HepG2 (cell line): ENCODE measurements at regions not wholly inside any gene's neighbourhood (a gene's known extent, or its start where the extent isn't known, plus 50 kb on each side); places are given as distances from the start of the nearest gene placed in this dataset.

Experiments
- CCAR2 ChIP-seq: fragments of 200-400 bp; formaldehyde crosslinking; optimal IDR thresholded peaks from 2 replicates; pipeline ENCODE3; 2018; ENCODE audit warnings: low read depth, mild to moderate bottlenecking, low read length, moderate library complexity
- ERF ChIP-seq: IDR thresholded peaks from 2 replicates; pipeline ENCODE4 v1.6.1; 2018; ENCODE audit warnings: missing biosample characterization, missing genetic modification reagents
- HNRNPL ChIP-seq: fragments of 200-400 bp; formaldehyde crosslinking; IDR thresholded peaks from 2 replicates; pipeline ENCODE4 v1.6.1; 2017; ENCODE audit warnings: mild to moderate bottlenecking, low read depth, low read length
- IKZF1 ChIP-seq: fragments of 450-650 bp; IDR thresholded peaks from 2 replicates; pipeline ENCODE4 v1.7.1; 2016
- MAX ChIP-seq: IDR thresholded peaks from 2 replicates; pipeline ENCODE4 v1.6.1; 2012; ENCODE audit warnings: inconsistent platforms
- RAD21 ChIP-seq: fragments of 450-650 bp; formaldehyde crosslinking; IDR thresholded peaks from 2 replicates; pipeline ENCODE4 v1.5.0; 2020; ENCODE audit warnings: mild to moderate bottlenecking
- SRF ChIP-seq: IDR thresholded peaks from 2 replicates; pipeline ENCODE4 v1.6.1; 2011; ENCODE audit warnings: mild to moderate bottlenecking, low read depth, low read length, moderate library complexity
- ZBTB21 ChIP-seq: sonication (generic); formaldehyde crosslinking; IDR thresholded peaks from 2 replicates; pipeline ENCODE4 v1.4.0; 2020; ENCODE audit warnings: missing genetic modification reagents
- ZFP36 ChIP-seq: fragments of 150-350 bp; IDR thresholded peaks from 2 replicates; pipeline ENCODE4 v1.6.1; 2018; ENCODE audit warnings: borderline replicate concordance, low read length, low read depth; ENCODE audit not compliant: partially characterized antibody
- TF ChIP-seq, protein P1 (sequence below): sonication (generic); formaldehyde crosslinking; IDR thresholded peaks from 2 replicates; pipeline ENCODE4 v1.5.0; 2020; ENCODE audit warnings: mild to moderate bottlenecking, missing genetic modification reagents, moderate library complexity

- no peak for TF ChIP-seq IKZF1
- no peak for TF ChIP-seq CCAR2
- no peak for TF ChIP-seq ZFP36
- TF ChIP-seq HNRNPL, result no peak
- TF ChIP-seq ZBTB21 (CRISPR knock-in tag), result no peak
- no peak for TF ChIP-seq SRF
- TF ChIP-seq, protein P1, sequence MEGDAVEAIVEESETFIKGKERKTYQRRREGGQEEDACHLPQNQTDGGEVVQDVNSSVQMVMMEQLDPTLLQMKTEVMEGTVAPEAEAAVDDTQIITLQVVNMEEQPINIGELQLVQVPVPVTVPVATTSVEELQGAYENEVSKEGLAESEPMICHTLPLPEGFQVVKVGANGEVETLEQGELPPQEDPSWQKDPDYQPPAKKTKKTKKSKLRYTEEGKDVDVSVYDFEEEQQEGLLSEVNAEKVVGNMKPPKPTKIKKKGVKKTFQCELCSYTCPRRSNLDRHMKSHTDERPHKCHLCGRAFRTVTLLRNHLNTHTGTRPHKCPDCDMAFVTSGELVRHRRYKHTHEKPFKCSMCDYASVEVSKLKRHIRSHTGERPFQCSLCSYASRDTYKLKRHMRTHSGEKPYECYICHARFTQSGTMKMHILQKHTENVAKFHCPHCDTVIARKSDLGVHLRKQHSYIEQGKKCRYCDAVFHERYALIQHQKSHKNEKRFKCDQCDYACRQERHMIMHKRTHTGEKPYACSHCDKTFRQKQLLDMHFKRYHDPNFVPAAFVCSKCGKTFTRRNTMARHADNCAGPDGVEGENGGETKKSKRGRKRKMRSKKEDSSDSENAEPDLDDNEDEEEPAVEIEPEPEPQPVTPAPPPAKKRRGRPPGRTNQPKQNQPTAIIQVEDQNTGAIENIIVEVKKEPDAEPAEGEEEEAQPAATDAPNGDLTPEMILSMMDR (CRISPR knock-in tag), result no peak
- TF ChIP-seq ERF (CRISPR knock-in tag), result no peak
- TF ChIP-seq RAD21 (CRISPR knock-in tag), result no peak
- TF ChIP-seq MAX, result no peak
Measured at GRCh38 chr12:126843915-126844669, 1422.9 kb upstream of the TMEM132C start.
